Astrocyte of the cerebellum (primary cell): ENCODE measurements at regions not wholly inside any gene's neighbourhood (a gene's known extent, or its start where the extent isn't known, plus 50 kb on each side); places are given as distances from the start of the nearest gene placed in this dataset.

ENCODE experiments used
- DNase-seq: peaks from one replicate; pipeline ENCODE4 v3.0.0-alpha.2; 2011; ENCODE audit warnings: low read depth
- H3K4me3 ChIP-seq: 2 replicates; pipeline ENCODE4 v1.5.1; 2011; ENCODE audit warnings: mild to moderate bottlenecking, low read depth, low read length, moderate library complexity
- in situ Hi-C: cut with HindIII; loops from 2 replicates; pipeline ENCODE4 v1.10.0; 2017; ENCODE audit warnings: low sequenced_read_pairs
- TF ChIP-seq, protein P1 (sequence below): IDR thresholded peaks from 2 replicates; pipeline ENCODE4 v1.5.1; 2012; ENCODE audit warnings: low read length, low read depth, moderate library complexity, mild to moderate bottlenecking; ENCODE audit errors: missing control alignments

GRCh38 chr12:116427200-116427930 lies 131.8 kb upstream of the MAP1LC3B2 start:
- in situ Hi-C loops: no loop called here
- no peak for DNase-seq
- TF ChIP-seq, protein P1, sequence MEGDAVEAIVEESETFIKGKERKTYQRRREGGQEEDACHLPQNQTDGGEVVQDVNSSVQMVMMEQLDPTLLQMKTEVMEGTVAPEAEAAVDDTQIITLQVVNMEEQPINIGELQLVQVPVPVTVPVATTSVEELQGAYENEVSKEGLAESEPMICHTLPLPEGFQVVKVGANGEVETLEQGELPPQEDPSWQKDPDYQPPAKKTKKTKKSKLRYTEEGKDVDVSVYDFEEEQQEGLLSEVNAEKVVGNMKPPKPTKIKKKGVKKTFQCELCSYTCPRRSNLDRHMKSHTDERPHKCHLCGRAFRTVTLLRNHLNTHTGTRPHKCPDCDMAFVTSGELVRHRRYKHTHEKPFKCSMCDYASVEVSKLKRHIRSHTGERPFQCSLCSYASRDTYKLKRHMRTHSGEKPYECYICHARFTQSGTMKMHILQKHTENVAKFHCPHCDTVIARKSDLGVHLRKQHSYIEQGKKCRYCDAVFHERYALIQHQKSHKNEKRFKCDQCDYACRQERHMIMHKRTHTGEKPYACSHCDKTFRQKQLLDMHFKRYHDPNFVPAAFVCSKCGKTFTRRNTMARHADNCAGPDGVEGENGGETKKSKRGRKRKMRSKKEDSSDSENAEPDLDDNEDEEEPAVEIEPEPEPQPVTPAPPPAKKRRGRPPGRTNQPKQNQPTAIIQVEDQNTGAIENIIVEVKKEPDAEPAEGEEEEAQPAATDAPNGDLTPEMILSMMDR: no peak
- no peak overlapping the region for H3K4me3 ChIP-seq

DNA sequence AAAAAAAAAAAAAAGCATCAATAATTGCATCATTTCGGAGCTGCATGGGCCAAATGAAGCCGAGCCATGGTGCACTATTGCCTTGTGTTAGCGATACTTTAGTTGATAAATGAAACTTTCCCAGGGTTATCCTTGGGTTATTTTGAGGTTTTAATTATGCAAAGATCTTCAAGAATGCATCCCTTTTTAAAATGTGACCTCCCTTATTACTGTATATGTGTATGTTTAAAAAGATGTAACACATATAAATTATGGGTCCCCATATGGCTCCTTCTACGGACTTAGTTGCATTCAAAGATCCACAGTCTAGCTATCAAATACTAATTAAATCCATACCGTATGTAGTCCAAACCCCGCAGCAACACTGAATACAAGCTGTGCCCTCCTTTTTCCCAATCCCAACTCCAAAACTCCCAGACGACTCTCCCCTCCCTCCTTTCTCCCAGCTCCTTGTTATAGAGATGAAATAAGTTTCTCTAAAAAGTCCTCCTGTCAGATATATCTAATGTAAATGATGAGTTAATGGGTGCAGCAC lies 129.3 kb upstream of the MAP1LC3B2 start:
- H3K4me3 ChIP-seq: no peak overlapping the region
- in situ Hi-C loops: no loop called here
- TF ChIP-seq, protein P1: no peak
- no peak for DNase-seq

DNA sequence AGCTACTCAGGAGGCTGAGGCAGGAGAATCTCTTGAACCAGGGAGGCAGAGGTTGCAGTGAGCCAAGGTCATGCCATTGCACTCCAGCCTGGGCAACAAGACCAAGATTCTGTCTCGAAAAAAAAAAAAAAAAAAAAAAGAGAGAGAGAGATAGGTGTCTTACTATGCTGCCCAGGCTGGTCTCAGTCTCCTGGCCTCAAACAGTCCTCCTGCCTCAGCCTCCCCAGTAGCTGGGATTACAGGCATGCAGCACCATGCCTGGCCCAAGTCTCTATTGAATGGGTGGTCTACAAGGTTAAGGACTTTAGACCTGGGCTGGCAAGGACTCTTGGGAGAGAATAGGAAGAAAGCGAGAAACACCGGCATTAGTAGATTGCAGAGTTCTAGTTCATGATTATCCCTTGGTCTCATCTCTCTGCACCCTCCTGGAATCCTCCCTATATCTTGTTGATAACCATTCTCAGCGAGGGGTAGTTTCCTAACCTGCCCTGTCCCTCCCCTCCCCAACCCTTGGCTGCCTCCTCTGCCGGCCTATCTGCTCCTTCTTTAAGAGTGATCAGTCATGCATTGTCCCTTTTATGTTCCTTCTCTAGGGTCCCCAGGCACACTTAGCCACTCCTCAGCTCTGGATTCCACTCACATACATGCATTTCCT lies 128.1 kb upstream of the MAP1LC3B2 start:
- in situ Hi-C loops: no loop called here
- H3K4me3 ChIP-seq: no peak overlapping the region
- no peak for DNase-seq
- TF ChIP-seq, protein P1: no peak

DNA sequence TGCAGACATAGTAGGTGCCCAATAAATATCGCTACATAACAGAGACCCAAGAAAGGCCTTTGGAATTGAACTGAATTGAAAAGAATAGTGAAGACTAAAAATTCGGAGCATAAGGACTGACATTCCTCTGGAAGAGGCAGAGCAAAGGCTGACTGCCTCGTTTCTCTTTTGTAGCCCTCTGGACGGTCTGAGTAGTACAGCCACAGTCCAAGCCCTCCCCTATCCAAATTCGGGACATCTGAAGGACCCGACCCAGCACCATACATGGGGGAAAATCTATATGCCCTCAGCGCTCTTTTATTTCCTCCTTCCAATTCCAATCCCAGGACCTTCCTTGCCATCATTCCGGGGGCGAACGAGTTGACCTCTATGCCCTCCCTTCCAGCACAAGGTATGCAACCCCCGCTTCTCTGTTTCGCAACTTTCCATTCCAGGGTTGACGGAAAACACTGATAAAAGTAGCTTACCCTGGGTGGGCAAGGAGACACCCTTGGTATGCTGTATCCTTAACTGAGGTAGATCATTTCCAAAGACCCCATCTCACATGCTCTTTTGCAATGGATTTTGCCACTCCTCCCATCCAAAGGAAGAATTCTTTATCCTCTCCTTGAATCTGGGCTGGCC lies 127.4 kb upstream of the MAP1LC3B2 start:
- DNase-seq: no peak
- in situ Hi-C loops: no loop called here
- H3K4me3 ChIP-seq: no peak overlapping the region
- TF ChIP-seq, protein P1: no peak

GRCh38 chr12:116432314-116432750 lies 126.8 kb upstream of the MAP1LC3B2 start:
- no peak for DNase-seq
- TF ChIP-seq, protein P1: no peak
- H3K4me3 ChIP-seq: no peak overlapping the region
- in situ Hi-C loops: no loop called here

- H3K4me3 ChIP-seq: no peak overlapping the region
- in situ Hi-C loops: no loop called here
- TF ChIP-seq, protein P1: no peak
- DNase-seq: no peak
Measured at GRCh38 chr12:116433249-116433648, 125.9 kb upstream of the MAP1LC3B2 start.
